ENCODE measurements at regions not wholly inside any gene's neighbourhood (a gene's known extent, or its start where the extent isn't known, plus 50 kb on each side); places are given as distances from the start of the nearest gene placed in this dataset.

- H3K4me1 ChIP-seq (ENCODE audit: low read depth, poor library complexity, severe bottlenecking), result no peaks in the 10 kb centered on the region
- H3K79me2 ChIP-seq (ENCODE audit: insufficient read depth, low read depth), result no peaks in the 10 kb centered on the region
- no peaks in the 10 kb centered on the region for H3K36me3 ChIP-seq (ENCODE audit: insufficient read depth)
- H3K4me2 ChIP-seq, result no peak overlapping the region
- H3K27me3 ChIP-seq (ENCODE audit: insufficient read depth, low read depth), result no peaks in the 10 kb centered on the region
- no peak overlapping the region for H2AFZ ChIP-seq (ENCODE audit: low read depth)
- H3K9ac ChIP-seq, result no peak overlapping the region
- no peak overlapping the region for H3K4me3 ChIP-seq (IDR thresholded peaks at IDR 0.05; ENCODE audit: insufficient read depth, low read depth, low read length)
- no peaks in the 10 kb centered on the region for H4K20me1 ChIP-seq (ENCODE audit: insufficient read depth)
- H3K27ac ChIP-seq, result no peak overlapping the region
- TF ChIP-seq CTCF (conservative IDR thresholded peaks at IDR 0.05; ENCODE audit: low read depth, low read length), result no peak
Measured at GRCh38 chr2:15795426-15795825, 144.9 kb upstream of the MYCN start.

GRCh38 chr2:15796167-15796942 lies 144.0 kb upstream of the MYCN start:
- TF ChIP-seq CTCF (conservative IDR thresholded peaks at IDR 0.05; ENCODE audit: low read depth, low read length), result no peak
- no peak overlapping the region for H3K27ac ChIP-seq
- H3K9ac ChIP-seq, result no peak overlapping the region

GRCh38 chr2:15797231-15797938 lies 143.0 kb upstream of the MYCN start:
- H3K4me3 ChIP-seq (IDR thresholded peaks at IDR 0.05; ENCODE audit: insufficient read depth, low read depth, low read length), result no peak overlapping the region
- TF ChIP-seq CTCF (conservative IDR thresholded peaks at IDR 0.05; ENCODE audit: low read depth, low read length), result peak; percentile 46; the same call in 1 of the 2 replicates

More at GRCh38 chr2:15796167-15796942, 144.0 kb upstream of the MYCN start:
- H4K20me1 ChIP-seq (ENCODE audit: insufficient read depth), result no peaks in the 10 kb centered on the region
- H3K27me3 ChIP-seq (ENCODE audit: insufficient read depth, low read depth), result no peaks in the 10 kb centered on the region
- H3K4me3 ChIP-seq (IDR thresholded peaks at IDR 0.05; ENCODE audit: insufficient read depth, low read depth, low read length), result no peak overlapping the region
- H3K4me1 ChIP-seq (ENCODE audit: low read depth, poor library complexity, severe bottlenecking), result no peaks in the 10 kb centered on the region
- no peaks in the 10 kb centered on the region for H3K36me3 ChIP-seq (ENCODE audit: insufficient read depth)
- H2AFZ ChIP-seq (ENCODE audit: low read depth), result no peak overlapping the region
- no peaks in the 10 kb centered on the region for H3K79me2 ChIP-seq (ENCODE audit: insufficient read depth, low read depth)
- no peak overlapping the region for H3K4me2 ChIP-seq

DNA sequence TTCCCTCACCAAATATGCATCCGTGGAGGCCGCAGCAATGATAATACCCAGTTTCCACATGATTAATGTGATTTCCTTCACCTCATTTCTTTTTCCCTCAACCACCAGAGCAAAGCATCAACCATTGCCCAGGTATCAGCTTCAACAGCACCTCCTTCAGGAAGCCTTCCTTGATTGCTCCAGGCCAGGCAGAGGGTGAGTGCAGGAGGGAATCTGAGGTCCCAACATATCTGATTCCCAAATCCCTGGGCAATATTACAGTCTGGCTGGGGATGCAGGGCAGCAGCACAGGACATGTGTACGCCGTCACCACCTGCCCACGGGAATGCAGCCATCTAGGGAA lies 142.4 kb upstream of the MYCN start:
- TF ChIP-seq CTCF (conservative IDR thresholded peaks at IDR 0.05; ENCODE audit: low read depth, low read length), result no peak
- Histone ChIP-seq H3K27me3 (ENCODE audit: insufficient read depth, low read depth) (no peaks in the 10 kb centered on the region), H3K27ac (no peak overlapping the region), H3K9ac (no peak overlapping the region), H3K36me3 (ENCODE audit: insufficient read depth) (no peaks in the 10 kb centered on the region), H3K4me2 (no peak overlapping the region), H3K4me3 (IDR thresholded peaks at IDR 0.05; ENCODE audit: insufficient read depth, low read depth, low read length) (no peak overlapping the region), H3K4me1 (ENCODE audit: low read depth, poor library complexity, severe bottlenecking) (no peaks in the 10 kb centered on the region), H2AFZ (ENCODE audit: low read depth) (no peak overlapping the region), H3K79me2 (ENCODE audit: insufficient read depth, low read depth) (no peaks in the 10 kb centered on the region), H4K20me1 (ENCODE audit: insufficient read depth) (no peaks in the 10 kb centered on the region)

More at GRCh38 chr2:15797231-15797938, 143.0 kb upstream of the MYCN start:
- Histone ChIP-seq H2AFZ (ENCODE audit: low read depth) (no peak overlapping the region), H3K27ac (no peak overlapping the region), H3K36me3 (ENCODE audit: insufficient read depth) (no peaks in the 10 kb centered on the region), H4K20me1 (ENCODE audit: insufficient read depth) (no peaks in the 10 kb centered on the region), H3K79me2 (ENCODE audit: insufficient read depth, low read depth) (no peaks in the 10 kb centered on the region), H3K4me1 (ENCODE audit: low read depth, poor library complexity, severe bottlenecking) (no peaks in the 10 kb centered on the region), H3K4me2 (no peak overlapping the region), H3K9ac (no peak overlapping the region), H3K27me3 (ENCODE audit: insufficient read depth, low read depth) (no peaks in the 10 kb centered on the region)

Measured in KMS-11 (cell line).